ENCODE measurements at regions not wholly inside any gene's neighbourhood (a gene's known extent, or its start where the extent isn't known, plus 50 kb on each side); places are given as distances from the start of the nearest gene placed in this dataset.

GRCh38 chrY:8994001-8994400 lies 343.3 kb upstream of the TSPY4 start:
- ATAC-seq (peak in 2 of 4 donors; percentile 95 to 97), DNase-seq (peak in 2 of 5 donors; percentile 25 to 45)
- H3K36me3 ChIP-seq, result no peaks in the 10 kb centered on the region
- no peak overlapping the region for H3K4me3 ChIP-seq
- intact Hi-C loops (cut with DNase I), result no loop called here
- peaks cover 0 to 13% (median 0%) of the 10 kb centered on the region in 12 donors for H3K4me1 ChIP-seq
- no peak for TF ChIP-seq POLR2A (IDR thresholded peaks at IDR 0.05)
- no peak for TF ChIP-seq CTCF (IDR thresholded peaks at IDR 0.05)
- peak overlapping the region in 6 of 12 donors; percentile 28 to 72 (median 56) for H3K27ac ChIP-seq
- no peaks in the 10 kb centered on the region for H3K27me3 ChIP-seq
- WGBS, 4 donors, result 35 to 51% methylated on average over 2 of the region's 2 CpGs; no CpG with 5 or more reads in 2 of the 4 donors
- no peaks in the 10 kb centered on the region for H3K9me3 ChIP-seq

- intact Hi-C loops (cut with DNase I), result no loop called here
These were observed 336.0 kb upstream of the TSPY4 start for GRCh38 chrY:9001231-9001630.

GRCh38 chrY:9003739-9004138 lies 333.5 kb upstream of the TSPY4 start:
- 21 to 43% methylated on average over 2 of the region's 2 CpGs; no CpG with 5 or more reads in 2 of the 4 donors for WGBS, 4 donors
- Histone ChIP-seq H3K27me3 (no peaks in the 10 kb centered on the region), H3K27ac (no peak overlapping the region), H3K4me3 (no peak overlapping the region), H3K9me3 (no peaks in the 10 kb centered on the region), H3K36me3 (no peaks in the 10 kb centered on the region), H3K4me1 (no peaks in the 10 kb centered on the region)
- ATAC-seq (peak in 1 of 4 donors; percentile 58), DNase-seq (peak in 2 of 5 donors; percentile 6 to 15)
- TF ChIP-seq CTCF (IDR thresholded peaks at IDR 0.05), result no peak
- TF ChIP-seq POLR2A (IDR thresholded peaks at IDR 0.05), result no peak
- intact Hi-C loops (cut with DNase I), result no loop called here

More at GRCh38 chrY:9001231-9001630, 336.0 kb upstream of the TSPY4 start:
- WGBS, 4 donors, result 40% methylated on average over 4 of the region's 4 CpGs; no CpG with 5 or more reads in 2 of the 4 donors
- Histone ChIP-seq H3K27ac (no peak overlapping the region), H3K27me3 (no peaks in the 10 kb centered on the region), H3K4me1 (no peaks in the 10 kb centered on the region), H3K4me3 (no peak overlapping the region), H3K9me3 (no peaks in the 10 kb centered on the region), H3K36me3 (no peaks in the 10 kb centered on the region)
- peak in 2 of 5 donors; percentile 39 to 42 for DNase-seq
- TF ChIP-seq POLR2A (IDR thresholded peaks at IDR 0.05), result no peak
- TF ChIP-seq CTCF (IDR thresholded peaks at IDR 0.05), result no peak
- peak in 2 of 4 donors; percentile 83 to 94 for ATAC-seq

GRCh38 chrY:9008648-9009047 lies 328.6 kb upstream of the TSPY4 start:
- Histone ChIP-seq H3K27ac (no peak overlapping the region), H3K9me3 (no peaks in the 10 kb centered on the region), H3K4me1 (no peaks in the 10 kb centered on the region), H3K27me3 (no peaks in the 10 kb centered on the region), H3K4me3 (no peak overlapping the region), H3K36me3 (no peaks in the 10 kb centered on the region)
- WGBS, 4 donors, result 60 to 70% methylated on average over 3 of the region's 3 CpGs; no CpG with 5 or more reads in 2 of the 4 donors
- intact Hi-C loops (cut with DNase I), result no loop called here
- peak in 2 of 5 donors; percentile 9 to 13 for DNase-seq
- no peak for TF ChIP-seq CTCF (IDR thresholded peaks at IDR 0.05)
- TF ChIP-seq POLR2A (IDR thresholded peaks at IDR 0.05), result no peak
- ATAC-seq, result peak in 1 of 4 donors; percentile 65

All from heart left ventricle (tissue), 16 donors.